NCI-H187 (cell line): ENCODE measurements at regions not wholly inside any gene's neighbourhood (a gene's known extent, or its start where the extent isn't known, plus 50 kb on each side); places are given as distances from the start of the nearest gene placed in this dataset.
"Not testable (repeated sequence)": the region's sequence is repeated elsewhere in the genome, so short reads cannot be mapped to it uniquely, and the experiment has no call there.

Source experiments
- DNase-seq, 2 experiments: peaks; one replicate each; lab custom pipeline; 2025; lab: John Stamatoyannopoulos, UW

- DNase-seq, result no peak
Observed at GRCh38 chr21:18114810-18115209, 129.8 kb upstream of the CHODL start.

- DNase-seq, result no peak
Observed at GRCh38 chr21:18104802-18105201, 139.8 kb upstream of the CHODL start.

- not testable (repeated sequence) for DNase-seq
Observed at GRCh38 chr21:18096413-18096812, 148.2 kb upstream of the CHODL start.

- no peak for DNase-seq
Observed at GRCh38 chr21:18089786-18090185, 154.8 kb upstream of the CHODL start.

GRCh38 chr21:18070392-18070791 is 174.2 kb upstream of the CHODL start:
- DNase-seq, result no peak

- no peak for DNase-seq
Observed at GRCh38 chr21:18069875-18070274, 174.8 kb upstream of the CHODL start.

GRCh38 chr21:18060402-18060801 is 184.2 kb upstream of the CHODL start:
- no peak for DNase-seq

- DNase-seq, result no peak
Observed at GRCh38 chr21:18058731-18059398, 185.8 kb upstream of the CHODL start.

- no peak for DNase-seq
Observed at GRCh38 chr21:18053151-18053550, 191.5 kb upstream of the CHODL start.

GRCh38 chr21:18049461-18049860 is 195.2 kb upstream of the CHODL start:
- DNase-seq, result no peak

- DNase-seq, result peak in 1 of 2 experiments; percentile 12
Observed at GRCh38 chr21:18041012-18041411, 203.6 kb upstream of the CHODL start.

- DNase-seq, result no peak
Observed at GRCh38 chr21:18030248-18030647, 211.1 kb upstream of the C21orf91 start.

- DNase-seq, result no peak
Observed at GRCh38 chr21:18026359-18026758, 207.2 kb upstream of the C21orf91 start.

GRCh38 chr21:18023711-18024110 is 204.6 kb upstream of the C21orf91 start:
- no peak for DNase-seq

- DNase-seq, result no peak
Observed at GRCh38 chr21:18023157-18023556, 204.0 kb upstream of the C21orf91 start.

GRCh38 chr21:18007121-18007520 is 188.0 kb upstream of the C21orf91 start:
- DNase-seq, result no peak

- DNase-seq, result no peak
Observed at GRCh38 chr21:18006691-18007090, 187.5 kb upstream of the C21orf91 start.

- DNase-seq, result no peak
Observed at GRCh38 chr21:18002393-18002792, 183.2 kb upstream of the C21orf91 start.

GRCh38 chr21:18000981-18001686 is 182.0 kb upstream of the C21orf91 start:
- peak; percentile 40 to 48 for DNase-seq

- DNase-seq, result not testable (repeated sequence)
Observed at GRCh38 chr21:17998599-17998998, 179.4 kb upstream of the C21orf91 start.

- no peak for DNase-seq
Observed at GRCh38 chr21:17989780-17990179, 170.6 kb upstream of the C21orf91 start.

GRCh38 chr21:17988102-17988437 is 168.9 kb upstream of the C21orf91 start:
- no peak for DNase-seq

- DNase-seq, result no peak
Observed at GRCh38 chr21:17987382-17988101, 168.4 kb upstream of the C21orf91 start.
